AG10803 (cell line): ENCODE measurements at regions not wholly inside any gene's neighbourhood (a gene's known extent, or its start where the extent isn't known, plus 50 kb on each side); places are given as distances from the start of the nearest gene placed in this dataset.

Source experiments
- DNase-seq: peaks from one replicate; pipeline ENCODE4 v3.0.0; 2010; ENCODE audit warnings: low read depth
- H3K4me3 ChIP-seq: 2 replicates; pipeline ENCODE4 v1.5.1; 2011; ENCODE audit warnings: mild to moderate bottlenecking, low read length, control low read depth
- CTCF ChIP-seq: conservative IDR thresholded peaks from 2 replicates; pipeline ENCODE4 v1.5.1; 2011; ENCODE audit warnings: mild to moderate bottlenecking, low read length, control low read depth, inconsistent platforms

GRCh38 chr16:65781363-65781762 lies 585.1 kb upstream of the CDH5 start:
- DNase-seq, result no peak
- no peak for TF ChIP-seq CTCF
- H3K4me3 ChIP-seq, result no peak overlapping the region

GRCh38 chr16:65779201-65779600 lies 587.3 kb upstream of the CDH5 start:
- DNase-seq, result no peak
- no peak for TF ChIP-seq CTCF
- H3K4me3 ChIP-seq, result no peak overlapping the region

DNA sequence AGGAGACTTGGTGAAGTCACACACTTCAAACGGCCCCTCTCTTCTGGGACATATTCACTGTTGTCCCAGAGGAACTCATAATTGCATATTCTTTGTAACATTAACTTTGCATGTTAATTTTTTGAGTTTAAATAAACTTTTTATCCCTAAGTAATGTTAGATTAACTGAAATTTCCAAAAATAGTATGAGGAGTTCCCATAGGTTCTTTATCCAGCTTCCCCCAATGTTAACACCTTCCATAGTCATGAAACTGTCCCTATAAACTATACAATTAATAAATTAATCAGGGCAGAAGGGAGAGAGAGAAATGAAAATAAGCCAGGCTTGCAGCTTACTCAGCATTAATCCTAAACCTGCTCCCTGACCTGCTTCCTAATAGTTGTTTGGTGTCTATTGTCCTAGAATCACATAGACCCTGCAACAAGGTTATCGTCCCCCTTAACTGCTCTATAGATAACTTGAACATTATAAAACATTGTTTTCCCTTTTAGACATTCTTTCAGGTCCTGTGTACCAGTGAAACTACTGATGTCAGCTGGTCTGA lies 589.8 kb upstream of the CDH5 start:
- no peak for DNase-seq
- TF ChIP-seq CTCF, result no peak
- no peak overlapping the region for H3K4me3 ChIP-seq

- no peak for TF ChIP-seq CTCF
- H3K4me3 ChIP-seq, result no peak overlapping the region
- DNase-seq, result no peak
These were observed 590.7 kb upstream of the CDH5 start for GRCh38 chr16:65775829-65776228.

- no peak for DNase-seq
- H3K4me3 ChIP-seq, result no peak overlapping the region
- no peak for TF ChIP-seq CTCF
These were observed 592.1 kb upstream of the CDH5 start for GRCh38 chr16:65774350-65774749.

GRCh38 chr16:65773301-65773874 lies 593.1 kb upstream of the CDH5 start:
- DNase-seq, result no peak
- no peak overlapping the region for H3K4me3 ChIP-seq
- no peak for TF ChIP-seq CTCF

GRCh38 chr16:65772134-65772732 lies 594.3 kb upstream of the CDH5 start:
- no peak overlapping the region for H3K4me3 ChIP-seq
- DNase-seq, result no peak
- no peak for TF ChIP-seq CTCF
